HL-60 (cell line): ENCODE measurements at regions not wholly inside any gene's neighbourhood (a gene's known extent, or its start where the extent isn't known, plus 50 kb on each side); places are given as distances from the start of the nearest gene placed in this dataset.

Experiments used
- GABPA ChIP-seq: IDR thresholded peaks from 2 replicates; pipeline ENCODE4 v1.6.1; 2012; ENCODE audit warnings: low read depth
- TF ChIP-seq, protein P1 (sequence below): IDR thresholded peaks from one replicate; pipeline ENCODE4 v1.5.1; 2011; ENCODE audit warnings: low read length, control low read depth, inconsistent platforms; ENCODE audit not compliant: insufficient read depth
- TF ChIP-seq, protein P2 (sequence below): IDR thresholded peaks from 2 replicates; pipeline ENCODE4 v1.6.1; 2012; ENCODE audit warnings: low read depth; ENCODE audit not compliant: insufficient replicate concordance

DNA sequence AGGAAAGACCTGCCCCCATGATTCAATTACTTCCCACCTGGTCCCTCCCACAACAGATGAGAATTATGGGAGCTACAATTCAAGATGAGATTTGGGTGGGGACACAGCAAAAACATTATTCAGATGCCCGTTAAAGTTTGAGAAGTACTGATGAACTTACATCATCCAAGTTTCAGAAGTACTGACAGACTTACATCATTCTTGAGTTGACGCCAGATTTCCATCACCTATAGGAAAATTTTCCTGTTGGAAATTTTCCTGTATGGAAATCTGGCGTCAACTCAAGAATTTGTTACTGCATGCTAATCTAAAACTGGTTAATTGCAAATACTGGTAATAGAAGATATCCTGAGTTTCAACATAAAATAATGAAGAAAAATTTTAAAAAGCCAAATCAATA lies 975.9 kb downstream of the MAT2B start:
- TF ChIP-seq, protein P1, sequence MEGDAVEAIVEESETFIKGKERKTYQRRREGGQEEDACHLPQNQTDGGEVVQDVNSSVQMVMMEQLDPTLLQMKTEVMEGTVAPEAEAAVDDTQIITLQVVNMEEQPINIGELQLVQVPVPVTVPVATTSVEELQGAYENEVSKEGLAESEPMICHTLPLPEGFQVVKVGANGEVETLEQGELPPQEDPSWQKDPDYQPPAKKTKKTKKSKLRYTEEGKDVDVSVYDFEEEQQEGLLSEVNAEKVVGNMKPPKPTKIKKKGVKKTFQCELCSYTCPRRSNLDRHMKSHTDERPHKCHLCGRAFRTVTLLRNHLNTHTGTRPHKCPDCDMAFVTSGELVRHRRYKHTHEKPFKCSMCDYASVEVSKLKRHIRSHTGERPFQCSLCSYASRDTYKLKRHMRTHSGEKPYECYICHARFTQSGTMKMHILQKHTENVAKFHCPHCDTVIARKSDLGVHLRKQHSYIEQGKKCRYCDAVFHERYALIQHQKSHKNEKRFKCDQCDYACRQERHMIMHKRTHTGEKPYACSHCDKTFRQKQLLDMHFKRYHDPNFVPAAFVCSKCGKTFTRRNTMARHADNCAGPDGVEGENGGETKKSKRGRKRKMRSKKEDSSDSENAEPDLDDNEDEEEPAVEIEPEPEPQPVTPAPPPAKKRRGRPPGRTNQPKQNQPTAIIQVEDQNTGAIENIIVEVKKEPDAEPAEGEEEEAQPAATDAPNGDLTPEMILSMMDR = no peak
- TF ChIP-seq, protein P2, sequence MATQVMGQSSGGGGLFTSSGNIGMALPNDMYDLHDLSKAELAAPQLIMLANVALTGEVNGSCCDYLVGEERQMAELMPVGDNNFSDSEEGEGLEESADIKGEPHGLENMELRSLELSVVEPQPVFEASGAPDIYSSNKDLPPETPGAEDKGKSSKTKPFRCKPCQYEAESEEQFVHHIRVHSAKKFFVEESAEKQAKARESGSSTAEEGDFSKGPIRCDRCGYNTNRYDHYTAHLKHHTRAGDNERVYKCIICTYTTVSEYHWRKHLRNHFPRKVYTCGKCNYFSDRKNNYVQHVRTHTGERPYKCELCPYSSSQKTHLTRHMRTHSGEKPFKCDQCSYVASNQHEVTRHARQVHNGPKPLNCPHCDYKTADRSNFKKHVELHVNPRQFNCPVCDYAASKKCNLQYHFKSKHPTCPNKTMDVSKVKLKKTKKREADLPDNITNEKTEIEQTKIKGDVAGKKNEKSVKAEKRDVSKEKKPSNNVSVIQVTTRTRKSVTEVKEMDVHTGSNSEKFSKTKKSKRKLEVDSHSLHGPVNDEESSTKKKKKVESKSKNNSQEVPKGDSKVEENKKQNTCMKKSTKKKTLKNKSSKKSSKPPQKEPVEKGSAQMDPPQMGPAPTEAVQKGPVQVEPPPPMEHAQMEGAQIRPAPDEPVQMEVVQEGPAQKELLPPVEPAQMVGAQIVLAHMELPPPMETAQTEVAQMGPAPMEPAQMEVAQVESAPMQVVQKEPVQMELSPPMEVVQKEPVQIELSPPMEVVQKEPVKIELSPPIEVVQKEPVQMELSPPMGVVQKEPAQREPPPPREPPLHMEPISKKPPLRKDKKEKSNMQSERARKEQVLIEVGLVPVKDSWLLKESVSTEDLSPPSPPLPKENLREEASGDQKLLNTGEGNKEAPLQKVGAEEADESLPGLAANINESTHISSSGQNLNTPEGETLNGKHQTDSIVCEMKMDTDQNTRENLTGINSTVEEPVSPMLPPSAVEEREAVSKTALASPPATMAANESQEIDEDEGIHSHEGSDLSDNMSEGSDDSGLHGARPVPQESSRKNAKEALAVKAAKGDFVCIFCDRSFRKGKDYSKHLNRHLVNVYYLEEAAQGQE = no peak
- no peak for TF ChIP-seq GABPA
